ENCODE measurements at regions not wholly inside any gene's neighbourhood (a gene's known extent, or its start where the extent isn't known, plus 50 kb on each side); places are given as distances from the start of the nearest gene placed in this dataset.

DNA sequence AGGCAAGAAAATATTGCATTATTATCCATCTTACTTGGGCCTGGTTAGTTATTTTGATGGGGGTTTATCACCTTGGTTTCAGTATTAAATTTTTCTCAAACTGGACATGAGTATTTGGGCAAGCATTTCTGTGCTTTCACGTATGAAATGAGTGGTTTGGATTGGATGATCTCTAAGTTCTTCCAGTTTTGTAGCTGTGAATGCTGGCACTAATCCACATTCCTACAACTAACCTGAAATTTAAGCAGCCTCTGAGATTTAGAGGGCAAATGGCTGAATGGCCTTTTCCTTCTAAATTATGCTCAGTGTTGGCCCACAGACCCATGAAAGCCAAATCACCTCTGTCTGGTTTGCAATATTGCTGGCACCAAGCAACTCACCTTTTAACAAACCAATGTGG, 475.0 kb upstream of the B3GALT2 start:
- no peak for DNase-seq (ENCODE audit: low read depth)
- H3K4me3 ChIP-seq (ENCODE audit: low read depth, low read length), result no peak overlapping the region
- no peak for TF ChIP-seq CTCF (IDR thresholded peaks at IDR 0.05; ENCODE audit: insufficient read depth, low read depth, low read length)

DNA sequence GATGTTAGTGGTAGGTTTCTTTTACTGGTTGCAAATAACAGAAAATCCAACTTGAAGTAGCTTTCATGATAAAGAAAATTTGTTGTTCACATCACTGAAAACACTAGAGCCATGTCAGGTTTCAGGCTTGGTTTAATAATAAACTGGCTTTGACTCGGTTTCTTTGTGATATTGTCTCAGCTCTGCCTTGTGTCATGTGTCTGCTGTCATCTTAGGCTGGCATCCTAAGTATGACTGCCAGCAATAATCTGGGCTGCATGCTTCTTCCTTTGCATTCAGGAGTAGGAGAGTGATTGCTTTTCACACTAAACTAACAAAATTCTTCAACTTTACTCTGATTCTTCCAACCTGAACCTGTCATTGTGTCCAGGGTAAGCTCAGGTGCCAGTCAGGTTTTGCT, 474.0 kb upstream of the B3GALT2 start:
- no peak for DNase-seq (ENCODE audit: low read depth)
- H3K4me3 ChIP-seq (ENCODE audit: low read depth, low read length), result no peak overlapping the region
- TF ChIP-seq CTCF (IDR thresholded peaks at IDR 0.05; ENCODE audit: insufficient read depth, low read depth, low read length), result no peak

DNA sequence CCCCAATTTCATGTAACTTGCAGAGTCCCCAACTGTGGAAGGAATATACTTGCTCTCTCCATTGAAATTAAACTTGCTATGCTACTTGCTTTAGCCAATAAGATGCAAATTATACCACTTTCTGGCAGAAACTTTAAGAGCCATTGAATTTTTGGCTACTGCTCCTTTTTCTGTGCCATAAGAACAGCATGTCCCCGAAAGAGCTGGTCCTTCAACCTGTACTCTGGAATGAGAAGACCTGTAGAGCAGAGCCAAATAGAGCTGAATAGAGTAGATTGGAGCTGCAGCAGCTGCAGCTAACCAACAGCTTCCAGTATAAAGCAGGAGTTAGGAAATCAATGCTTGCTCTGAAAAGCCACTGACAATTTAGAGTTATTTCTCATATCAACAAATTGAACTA, 472.3 kb upstream of the B3GALT2 start:
- no peak overlapping the region for H3K4me3 ChIP-seq (ENCODE audit: low read depth, low read length)
- no peak for DNase-seq (ENCODE audit: low read depth)
- no peak for TF ChIP-seq CTCF (IDR thresholded peaks at IDR 0.05; ENCODE audit: insufficient read depth, low read depth, low read length)

DNA sequence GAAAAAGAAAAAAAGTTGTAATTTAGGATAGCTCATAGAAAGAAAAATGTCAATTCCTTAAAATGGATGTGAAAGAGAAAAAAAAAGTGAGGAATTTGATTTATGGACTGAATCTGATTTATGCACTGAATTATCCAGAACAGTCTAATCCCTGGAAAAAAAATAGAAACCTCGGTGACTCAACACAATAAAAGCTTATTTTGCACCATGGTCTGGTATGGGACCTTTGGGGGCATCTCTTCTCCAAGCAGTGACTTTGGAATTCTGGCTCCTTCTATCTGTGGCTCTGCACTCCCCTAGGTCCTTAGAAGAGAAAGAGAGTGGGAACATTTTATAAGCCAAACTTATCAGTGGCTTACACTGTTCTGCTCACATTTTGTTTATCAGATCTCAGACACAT, 471.7 kb upstream of the B3GALT2 start:
- no peak for TF ChIP-seq CTCF (IDR thresholded peaks at IDR 0.05; ENCODE audit: insufficient read depth, low read depth, low read length)
- H3K4me3 ChIP-seq (ENCODE audit: low read depth, low read length), result no peak overlapping the region
- peak; percentile 13 for DNase-seq (ENCODE audit: low read depth)

GRCh38 chr1:193657552-193657951, 471.1 kb upstream of the B3GALT2 start:
- DNase-seq (ENCODE audit: low read depth), result peak; percentile 20
- no peak overlapping the region for H3K4me3 ChIP-seq (ENCODE audit: low read depth, low read length)
- no peak for TF ChIP-seq CTCF (IDR thresholded peaks at IDR 0.05; ENCODE audit: insufficient read depth, low read depth, low read length)

- TF ChIP-seq CTCF (IDR thresholded peaks at IDR 0.05; ENCODE audit: insufficient read depth, low read depth, low read length), result no peak
- H3K4me3 ChIP-seq (ENCODE audit: low read depth, low read length), result no peak overlapping the region
- no peak for DNase-seq (ENCODE audit: low read depth)
Measured at GRCh38 chr1:193656841-193657240, 470.4 kb upstream of the B3GALT2 start.

DNA sequence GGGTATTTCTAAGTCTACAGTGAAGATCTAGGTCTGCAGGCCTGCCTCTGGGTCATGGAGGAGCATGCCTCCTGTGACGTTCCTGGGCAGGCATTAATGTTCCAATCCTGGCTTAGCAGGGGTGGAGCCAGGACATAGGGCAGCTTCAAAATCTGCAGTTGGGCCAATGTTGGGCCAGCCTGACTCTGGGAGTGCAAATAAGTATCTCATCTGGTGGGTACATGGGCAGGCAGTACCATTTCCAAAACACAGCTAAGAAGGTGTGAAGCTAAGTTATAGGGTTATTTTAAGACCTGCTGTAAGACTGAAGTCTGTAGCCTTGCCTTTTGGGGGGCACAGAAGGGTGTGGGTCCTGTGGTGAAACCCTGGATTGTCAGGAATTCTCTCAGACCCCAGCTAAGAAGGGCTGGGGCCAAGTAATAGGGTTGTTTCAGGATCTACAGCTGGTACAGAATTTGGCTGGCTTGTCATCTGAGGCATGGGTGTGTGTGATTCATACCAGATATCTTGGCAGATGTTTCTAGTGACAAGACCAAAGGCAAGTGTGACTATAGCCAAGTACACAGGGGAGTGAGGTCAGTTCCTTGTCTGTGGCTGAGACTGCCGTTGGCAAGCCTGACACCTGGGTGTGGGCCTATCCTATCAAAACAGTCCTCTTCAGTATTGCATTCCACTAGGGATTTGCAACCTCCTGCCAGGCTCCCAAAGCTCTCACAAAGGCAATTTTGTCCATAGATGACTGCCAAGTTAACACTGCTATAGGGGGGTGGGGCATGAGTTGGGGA, 468.7 kb upstream of the B3GALT2 start:
- no peak for TF ChIP-seq CTCF (IDR thresholded peaks at IDR 0.05; ENCODE audit: insufficient read depth, low read depth, low read length)
- no peak for DNase-seq (ENCODE audit: low read depth)
- no peak overlapping the region for H3K4me3 ChIP-seq (ENCODE audit: low read depth, low read length)

All from fibroblast of villous mesenchyme (primary cell).